Esophagus muscularis mucosa (tissue), 4 donors: ENCODE measurements at regions not wholly inside any gene's neighbourhood (a gene's known extent, or its start where the extent isn't known, plus 50 kb on each side); places are given as distances from the start of the nearest gene placed in this dataset.

Experiments
- DNase-seq: peaks from one replicate; pipeline ENCODE4 v3.0.0-alpha.2; 2017; ENCODE audit errors: extremely low spot score
- H3K27ac ChIP-seq, 4 donors: fragments of 200-600 bp; sonication (generic); replicated peaks in 1 of 4; 1 replicate in 3 of 4; 2 replicates in 1 of 4; pipeline ENCODE4 v1.5.1; 2016 to 2019; ENCODE audit warnings: mild to moderate bottlenecking in 1 of 4
- H3K27me3 ChIP-seq, 4 donors: fragments of 200-600 bp; sonication (generic); one replicate each; pipeline versions ENCODE4 v1.5.1 to v1.6.0; 2016 to 2019
- H3K36me3 ChIP-seq, 4 donors: fragments of 200-600 bp; sonication (generic); one replicate each; pipeline ENCODE4 v1.5.1; 2016 to 2019
- H3K4me1 ChIP-seq, 4 donors: fragments of 200-600 bp; sonication (generic); one replicate each; pipeline ENCODE4 v1.5.1; 2016 to 2019
- H3K4me3 ChIP-seq, 4 donors: fragments of 200-600 bp; sonication (generic); 1 replicate in 2 of 4; 2 replicates in 2 of 4; pipeline ENCODE4 v1.5.1; 2016 to 2019; ENCODE audit warnings: mild to moderate bottlenecking in 4 of 4, moderate library complexity in 1 of 4
- H3K9me3 ChIP-seq, 4 donors: fragments of 200-600 bp; sonication (generic); 1 replicate in 3 of 4; 2 replicates in 1 of 4; pipeline ENCODE4 v1.5.1; 2016 to 2019
- CTCF ChIP-seq, 3 experiments: fragments of 200-600 bp in 2 of 3; fragments of 450-650 bp in 1 of 3; sonication (generic) in 2 of 3; IDR thresholded peaks; one replicate each; pipeline ENCODE4 v1.5.1; 2017 to 2019; ENCODE audit warnings: antibody characterized with exemption in 3 of 3, mild to moderate bottlenecking in 2 of 3, moderate library complexity in 1 of 3
- EP300 ChIP-seq: sonication (generic); formaldehyde crosslinking; IDR thresholded peaks from one replicate; pipeline ENCODE4 v1.6.1; 2017; ENCODE audit warnings: antibody characterized with exemption
- POLR2A ChIP-seq: fragments of 450-650 bp; IDR thresholded peaks from one replicate; pipeline ENCODE4 v1.6.1; 2017; ENCODE audit warnings: antibody characterized with exemption, moderate library complexity, mild to moderate bottlenecking, low read depth
- POLR2AphosphoS5 ChIP-seq, 2 donors: sonication (generic); formaldehyde crosslinking; IDR thresholded peaks; one replicate each; pipeline ENCODE4 v1.6.1; 2017; ENCODE audit warnings: antibody characterized with exemption in 2 of 2
- WGBS: methylation state at CpG from one replicate; pipeline ENCODE4 v1.1.5; 2018; 5-methylcytosine and 5-hydroxymethylcytosine counted together
- intact Hi-C: fragments of 100-400 bp; cut with DNase I; formaldehyde crosslinking; loops from one replicate; pipeline ENCODE4 v1.15.1; 2023

- intact Hi-C loops = no loop called here
- H3K9me3 ChIP-seq = no peaks in the 10 kb centered on the region
- H3K36me3 ChIP-seq = no peaks in the 10 kb centered on the region
- H3K27ac ChIP-seq = no peak overlapping the region
- no peaks in the 10 kb centered on the region for H3K4me1 ChIP-seq
- H3K27me3 ChIP-seq = no peaks in the 10 kb centered on the region
- WGBS = 96% methylated on average over 13 of the region's 13 CpGs
- DNase-seq = no peak
- H3K4me3 ChIP-seq = no peak overlapping the region
- TF ChIP-seq POLR2AphosphoS5 (IDR thresholded peaks at IDR 0.05) = no peak
- TF ChIP-seq CTCF (IDR thresholded peaks at IDR 0.05) = no peak
- TF ChIP-seq POLR2A = no peak
These were observed 180.0 kb downstream of the MAF start for GRCh38 chr16:79420493-79420892.

- TF ChIP-seq CTCF (IDR thresholded peaks at IDR 0.05) = no peak
- TF ChIP-seq POLR2AphosphoS5 (IDR thresholded peaks at IDR 0.05) = peak in 1 of 2 donors; percentile 10
- WGBS = 74% methylated on average over 6 of the region's 6 CpGs
- no peaks in the 10 kb centered on the region for H3K27me3 ChIP-seq
- no peak for DNase-seq
- H3K4me1 ChIP-seq = no peaks in the 10 kb centered on the region
- no peaks in the 10 kb centered on the region for H3K9me3 ChIP-seq
- H3K27ac ChIP-seq = no peak overlapping the region
- intact Hi-C loops = no loop called here
- no peaks in the 10 kb centered on the region for H3K36me3 ChIP-seq
- no peak overlapping the region for H3K4me3 ChIP-seq
These were observed 181.4 kb downstream of the MAF start for GRCh38 chr16:79419148-79419547.

GRCh38 chr16:79417601-79418008 lies 182.9 kb downstream of the MAF start:
- whole genome bisulfite sequencing = 46% methylated on average over 17 of the region's 17 CpGs

GRCh38 chr16:79415983-79416640 lies 184.4 kb downstream of the MAF start:
- Histone ChIP-seq H3K9me3 (no peaks in the 10 kb centered on the region), H3K4me1 (no peaks in the 10 kb centered on the region), H3K4me3 (no peak overlapping the region), H3K27me3 (no peaks in the 10 kb centered on the region), H3K36me3 (no peaks in the 10 kb centered on the region), H3K27ac (no peak overlapping the region)
- no peak for DNase-seq
- TF ChIP-seq EP300 (no peak), POLR2A (no peak), CTCF (IDR thresholded peaks at IDR 0.05) (no peak), POLR2AphosphoS5 (IDR thresholded peaks at IDR 0.05) (no peak)
- intact Hi-C loops = no loop called here
- WGBS = 82% methylated on average over 8 of the region's 12 CpGs

More at GRCh38 chr16:79417601-79418008, 182.9 kb downstream of the MAF start:
- TF ChIP-seq CTCF (IDR thresholded peaks at IDR 0.05) (no peak), POLR2AphosphoS5 (IDR thresholded peaks at IDR 0.05) (no peak), POLR2A (no peak), EP300 (no peak)
- no peak overlapping the region for H3K4me3 ChIP-seq
- H3K27me3 ChIP-seq = no peaks in the 10 kb centered on the region
- no peaks in the 10 kb centered on the region for H3K4me1 ChIP-seq
- H3K9me3 ChIP-seq = no peaks in the 10 kb centered on the region
- intact Hi-C loops = no loop called here
- no peak overlapping the region for H3K27ac ChIP-seq
- no peak for DNase-seq
- no peaks in the 10 kb centered on the region for H3K36me3 ChIP-seq

GRCh38 chr16:79412783-79413225 lies 187.7 kb downstream of the MAF start:
- H3K27ac ChIP-seq = no peak overlapping the region
- 84% methylated on average over 3 of the region's 3 CpGs for WGBS

More at GRCh38 chr16:79412783-79413225, 187.7 kb downstream of the MAF start:
- DNase-seq = no peak
- Histone ChIP-seq H3K36me3 (no peaks in the 10 kb centered on the region), H3K27me3 (no peaks in the 10 kb centered on the region), H3K4me3 (no peak overlapping the region), H3K9me3 (no peaks in the 10 kb centered on the region), H3K4me1 (no peaks in the 10 kb centered on the region)
- TF ChIP-seq CTCF (IDR thresholded peaks at IDR 0.05) = no peak
- TF ChIP-seq POLR2A = no peak
- TF ChIP-seq POLR2AphosphoS5 (IDR thresholded peaks at IDR 0.05) = no peak
- TF ChIP-seq EP300 = no peak
- intact Hi-C loops = no loop called here
